HG03159 (cell line): ENCODE measurements at regions not wholly inside any gene's neighbourhood (a gene's known extent, or its start where the extent isn't known, plus 50 kb on each side); places are given as distances from the start of the nearest gene placed in this dataset.
"Not testable (repeated sequence)": the region's sequence is repeated elsewhere in the genome, so short reads cannot be mapped to it uniquely, and the experiment has no call there.

Source experiments
- ATAC-seq: cut with Tn5 transposase; IDR thresholded peaks from one replicate; pipeline ENCODE4 v1.9.1; 2021; ENCODE audit warnings: mild to moderate bottlenecking, moderate library complexity; ENCODE audit not compliant: unreplicated experiment

DNA sequence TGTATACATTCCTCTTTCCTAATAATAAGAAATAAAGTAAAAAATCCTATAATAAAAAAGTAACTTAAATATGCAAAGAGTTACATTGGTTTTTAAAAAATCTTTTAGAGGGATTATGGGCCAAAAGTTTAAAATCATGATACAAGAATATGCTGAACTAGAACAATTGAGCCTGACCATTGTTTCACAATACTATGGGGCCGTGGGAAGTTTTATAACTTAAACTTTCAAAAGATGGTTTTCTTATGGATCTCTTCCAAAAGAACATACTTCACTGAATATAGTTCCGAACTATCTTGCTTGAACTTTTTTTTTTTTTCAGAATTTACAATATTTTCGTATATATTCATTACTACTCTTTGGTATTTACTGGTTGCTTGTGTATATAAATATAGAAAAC is 97.6 kb downstream of the NFKBIZ start:
- no peak for ATAC-seq

DNA sequence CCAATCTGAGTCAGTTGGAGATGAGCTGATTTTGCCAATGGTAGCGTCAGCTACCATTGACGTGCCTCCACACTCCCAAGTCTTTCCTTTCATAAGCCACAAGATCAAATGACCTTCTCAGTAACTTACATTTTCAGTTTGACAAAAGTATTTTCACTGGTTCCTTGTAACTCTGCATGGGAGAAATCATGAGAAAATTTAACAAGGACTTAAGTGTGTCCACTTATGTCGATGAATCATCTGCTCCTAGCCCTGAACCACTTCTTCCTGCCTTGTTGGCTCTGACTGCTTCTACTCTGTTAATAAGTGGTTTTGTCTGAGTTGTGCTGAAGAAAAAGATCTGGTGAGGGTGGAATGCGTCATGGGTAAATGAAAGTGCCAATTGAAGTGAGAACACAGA is 101.2 kb downstream of the NFKBIZ start:
- peak; percentile 78 for ATAC-seq

DNA sequence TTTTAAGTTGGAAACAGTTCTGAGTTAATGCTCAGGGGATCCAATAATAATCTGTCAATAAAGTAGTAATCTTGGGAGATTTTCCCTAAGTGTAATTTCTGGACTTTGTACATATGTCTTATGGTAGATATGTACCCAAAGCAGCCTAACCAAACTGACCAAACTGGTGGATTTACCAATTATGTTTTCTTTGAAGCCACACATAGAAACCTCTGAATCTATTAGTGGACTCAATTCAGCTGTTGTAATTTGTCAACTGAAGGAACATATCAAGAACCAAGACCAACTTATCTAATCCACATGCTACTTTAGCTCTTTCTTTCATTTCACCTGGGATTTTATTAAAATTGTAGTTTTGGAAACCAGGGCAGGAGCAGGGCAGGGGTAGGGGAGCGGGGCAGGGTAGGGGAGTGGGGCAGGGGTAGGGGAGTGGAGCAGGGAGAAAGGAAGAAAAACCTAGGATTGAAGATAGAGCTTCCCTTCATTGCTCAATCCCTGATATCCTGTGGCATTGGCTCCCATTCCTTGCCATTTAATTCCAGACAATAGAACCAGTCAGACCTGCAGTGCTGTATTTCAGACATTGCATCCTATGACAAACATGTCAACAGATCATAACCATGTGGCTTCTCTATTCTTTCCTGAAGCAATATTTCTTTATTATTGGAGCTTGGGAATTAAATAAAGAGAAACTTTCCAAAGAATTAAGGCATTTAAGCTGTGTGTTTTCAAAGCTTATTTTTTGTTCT is 101.8 kb downstream of the NFKBIZ start:
- peak; percentile 24 for ATAC-seq

DNA sequence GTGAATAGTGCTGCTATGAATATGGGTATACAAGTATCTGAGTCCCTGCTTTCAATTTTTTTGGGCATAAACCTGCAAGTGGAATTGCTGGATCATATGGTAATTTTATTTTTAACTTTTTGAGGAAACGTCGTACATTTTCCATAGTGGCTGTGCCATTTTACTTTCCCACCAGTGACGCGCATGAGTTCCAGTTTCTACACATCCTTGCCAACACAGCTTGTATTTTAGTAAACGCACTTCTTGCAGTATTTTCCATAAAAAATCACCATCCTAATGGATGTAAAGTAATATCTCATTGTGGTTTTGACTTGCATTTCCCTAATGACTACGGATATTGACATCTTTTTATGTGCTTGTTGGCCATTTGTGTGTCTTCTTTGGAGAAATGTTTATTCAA is 105.0 kb downstream of the NFKBIZ start:
- ATAC-seq = no peak

DNA sequence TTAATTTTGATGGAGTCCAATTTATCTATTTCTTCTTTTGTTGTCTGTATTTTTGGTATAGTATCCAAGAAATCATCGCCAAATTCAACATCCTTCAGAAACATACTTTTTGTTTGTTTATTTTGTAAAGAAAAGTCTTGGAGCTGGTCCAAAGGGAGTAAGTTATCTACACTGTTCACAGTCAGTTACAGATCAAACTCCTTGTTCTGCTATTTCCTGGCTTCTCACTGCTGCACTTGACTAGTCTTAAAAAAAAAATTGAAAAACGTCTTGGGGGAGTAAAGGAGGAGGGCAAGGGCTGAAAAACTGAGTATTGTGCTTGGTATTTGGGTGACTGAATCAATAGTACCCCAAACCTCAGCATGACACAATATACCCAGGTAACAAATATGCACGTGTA is 105.6 kb downstream of the NFKBIZ start:
- no peak for ATAC-seq

DNA sequence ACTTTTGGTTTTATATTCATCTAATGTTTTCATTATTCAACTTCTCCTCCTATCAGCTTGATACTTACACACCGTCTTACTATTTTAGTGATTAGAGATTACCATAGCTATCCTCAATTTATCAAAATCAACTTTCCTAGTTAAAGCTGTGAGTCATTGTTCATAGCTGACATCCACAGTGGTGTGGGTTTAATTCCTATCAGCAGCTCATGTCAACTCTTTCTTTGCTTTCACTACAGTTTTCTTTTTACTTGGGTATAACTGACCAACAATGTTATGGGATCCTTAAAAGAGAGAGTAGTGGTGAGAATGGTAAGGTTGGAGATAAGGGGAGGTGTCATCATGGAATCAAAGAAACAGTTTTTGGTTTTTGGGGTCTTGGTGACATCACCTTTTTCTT is 112.7 kb downstream of the NFKBIZ start:
- ATAC-seq = no peak

DNA sequence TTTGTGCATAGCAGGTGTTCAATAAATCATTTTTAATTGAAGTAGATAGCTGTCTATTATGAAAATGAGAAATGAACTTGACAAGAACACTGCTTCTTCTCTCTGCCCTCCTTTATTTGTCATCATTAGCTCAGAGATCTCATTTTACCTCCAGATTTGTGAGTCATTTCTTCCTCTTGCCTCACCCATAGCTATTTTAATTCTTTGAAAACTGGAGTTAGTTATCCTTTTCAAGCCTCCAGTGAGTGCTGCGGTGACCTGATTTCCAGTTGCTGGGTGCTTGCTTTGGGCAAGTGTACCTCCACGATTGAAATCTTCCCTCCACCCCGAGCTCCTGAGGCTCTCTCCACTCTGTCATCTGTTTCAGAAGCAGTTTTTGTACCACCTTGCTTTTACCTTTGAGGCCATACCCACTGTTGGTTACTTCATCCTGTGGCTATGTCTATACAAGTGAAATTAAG is 114.6 kb downstream of the NFKBIZ start:
- ATAC-seq = no peak

DNA sequence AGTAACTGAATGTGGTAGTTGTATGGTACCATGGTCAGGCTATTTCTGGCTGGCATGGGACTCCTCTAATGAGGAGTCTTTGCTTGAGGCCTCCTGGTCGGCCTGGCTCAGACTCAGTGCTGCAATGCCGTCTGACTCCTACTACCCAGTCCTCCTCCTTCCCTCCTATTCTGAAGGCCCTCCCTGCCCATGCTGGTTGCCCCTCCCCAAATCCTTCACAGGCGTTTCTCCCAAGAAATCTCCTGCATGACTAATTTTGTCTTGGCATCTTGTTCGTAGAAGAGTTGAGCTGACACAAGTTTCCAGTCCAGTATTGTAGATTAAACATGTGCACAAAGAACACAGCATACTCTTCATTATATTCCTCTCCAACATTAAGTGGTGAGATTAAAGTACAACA is 115.5 kb downstream of the NFKBIZ start:
- no peak for ATAC-seq

DNA sequence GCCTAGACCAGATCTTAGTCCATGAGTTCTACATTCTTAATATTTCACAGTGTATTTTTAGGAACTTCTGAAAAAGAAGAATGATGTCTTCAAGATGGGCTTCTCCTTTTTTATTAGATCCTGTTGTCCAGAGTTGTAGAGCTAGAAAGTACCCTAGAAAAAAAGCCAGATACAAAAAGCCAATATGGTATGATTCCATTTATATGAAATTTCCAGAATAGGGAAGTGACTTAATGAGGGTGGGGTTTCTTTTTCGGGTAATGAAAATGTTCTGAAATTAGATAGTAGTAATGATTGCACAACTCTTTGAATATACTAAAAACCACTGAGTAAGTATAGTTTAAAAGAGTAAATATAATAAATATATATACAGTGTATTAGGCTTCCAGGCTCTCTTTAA is 116.9 kb downstream of the NFKBIZ start:
- no peak for ATAC-seq

DNA sequence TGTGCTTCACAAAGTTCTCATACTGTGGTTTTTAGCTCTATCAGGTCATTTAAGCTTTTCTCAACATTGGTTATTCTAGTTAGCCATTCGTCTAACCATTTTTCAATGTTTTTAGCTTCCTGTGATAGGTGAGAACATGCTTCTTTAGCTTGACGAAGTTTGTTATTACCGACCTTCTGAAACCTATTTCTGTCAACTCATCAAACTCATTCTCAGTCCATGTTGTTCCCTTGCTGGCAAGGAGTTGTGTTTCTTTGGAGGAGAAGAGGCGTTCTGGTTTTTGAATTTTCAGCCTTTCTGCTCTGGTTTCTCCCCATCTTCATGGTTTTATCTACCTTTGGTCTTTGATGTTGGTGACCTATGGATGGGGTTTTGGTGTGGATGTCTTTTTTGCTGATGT is 120.9 kb downstream of the NFKBIZ start:
- ATAC-seq = no peak

DNA sequence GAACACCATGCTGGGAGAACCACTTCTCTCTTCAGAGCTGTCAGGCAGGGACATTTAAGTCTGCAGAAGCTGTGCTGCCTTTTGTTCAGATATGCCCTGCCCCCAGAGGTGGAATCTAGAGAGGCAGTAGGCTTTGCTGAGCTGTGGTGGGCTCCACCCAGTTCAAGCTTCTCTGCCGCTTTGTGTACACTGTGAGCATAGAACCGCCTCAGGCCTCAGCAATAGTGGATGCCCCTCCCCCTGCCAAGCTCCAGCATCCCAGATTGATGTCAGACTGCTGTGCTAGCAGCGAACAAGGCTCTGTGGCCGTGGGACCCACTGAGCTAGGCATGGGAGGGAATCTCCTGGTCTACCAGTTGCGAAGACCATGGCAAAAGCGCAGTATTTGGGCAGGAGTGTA is 121.6 kb downstream of the NFKBIZ start:
- ATAC-seq = no peak

DNA sequence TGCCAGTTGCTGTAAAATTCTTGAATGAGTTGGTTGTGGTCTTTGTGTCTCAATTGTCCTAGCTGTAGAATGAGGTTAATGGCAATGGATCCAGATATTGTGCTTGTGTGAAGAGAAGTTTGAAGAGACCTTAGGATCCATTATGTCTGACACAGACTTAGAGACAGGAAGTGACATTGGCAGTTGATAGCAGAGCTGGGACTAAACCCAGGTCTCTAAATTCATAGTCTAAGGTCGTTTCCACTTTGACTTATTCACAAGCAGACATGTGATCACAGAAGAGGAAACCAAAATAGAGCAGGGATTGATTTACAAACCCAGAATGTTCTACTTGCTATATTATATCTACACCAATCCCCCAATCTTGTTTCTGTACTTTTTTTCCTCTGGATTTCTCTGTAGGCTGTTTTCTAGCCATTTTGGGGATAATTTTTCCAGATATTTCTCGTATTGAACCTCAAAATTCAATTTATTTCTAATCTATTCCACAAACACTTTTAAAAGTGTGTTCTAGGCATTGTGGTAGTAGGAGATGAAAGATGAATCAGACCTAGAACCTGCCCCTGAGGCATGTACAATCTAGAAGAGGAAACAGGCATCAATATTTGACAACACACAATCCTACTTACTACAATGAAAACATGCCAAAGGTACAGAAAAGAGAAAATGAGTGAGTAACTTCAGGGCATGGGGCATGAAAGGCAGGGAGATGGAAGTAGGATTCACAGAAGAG is 123.3 kb downstream of the NFKBIZ start:
- ATAC-seq = no peak

DNA sequence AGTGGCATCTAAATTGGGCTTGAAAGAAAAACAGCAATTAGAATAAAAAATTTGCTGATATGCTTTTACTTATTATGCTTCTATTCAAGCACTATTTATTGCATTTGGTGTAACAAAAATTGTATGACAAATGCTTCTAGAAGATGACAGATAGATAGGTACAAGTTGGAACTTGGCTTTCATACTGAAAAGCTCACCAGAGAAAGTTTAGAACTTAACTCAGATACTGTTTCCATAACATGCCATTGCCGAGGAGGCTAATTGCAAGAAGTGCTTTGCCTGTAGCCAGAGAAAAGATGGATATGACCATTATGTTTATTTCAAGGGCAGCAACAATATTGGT is 123.8 kb downstream of the NFKBIZ start:
- ATAC-seq = no peak

DNA sequence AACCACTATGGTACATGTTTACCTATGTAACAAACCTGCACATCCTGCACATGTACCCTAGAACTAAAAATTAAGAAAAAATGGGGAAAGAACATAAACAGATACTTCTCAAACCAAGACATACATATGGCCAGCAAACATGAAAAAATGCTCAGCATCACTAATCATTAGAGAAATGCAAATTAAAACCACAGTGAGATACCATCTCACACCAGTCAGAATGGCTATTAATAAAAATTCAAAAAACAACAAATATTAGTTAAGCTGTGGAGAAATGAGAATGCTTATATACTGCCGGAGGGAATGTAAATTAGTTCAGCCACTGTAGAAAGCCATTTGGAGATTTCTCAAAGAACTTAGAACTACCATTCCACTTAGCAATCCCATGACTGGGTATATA is 126.1 kb downstream of the NFKBIZ start:
- ATAC-seq = not testable (repeated sequence)

DNA sequence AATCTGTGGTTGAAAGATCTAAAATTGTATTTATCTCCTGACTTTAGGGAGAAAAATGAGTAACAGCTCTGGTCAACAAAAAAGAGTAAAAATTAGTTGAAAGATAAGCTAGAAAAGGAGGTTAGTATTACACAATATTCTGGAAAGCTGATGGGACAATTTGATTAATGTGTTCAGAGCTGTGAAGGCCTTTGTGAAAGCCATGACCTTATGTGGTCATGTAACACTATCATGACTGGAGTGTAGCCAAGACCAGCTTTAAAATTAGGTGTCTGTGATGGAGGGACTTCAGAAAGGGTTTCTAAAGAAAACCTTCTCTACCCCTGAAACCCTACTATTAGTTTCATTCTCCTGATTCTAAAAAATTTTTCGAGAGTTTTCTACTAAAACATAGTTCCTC is 127.2 kb downstream of the NFKBIZ start:
- ATAC-seq = peak; percentile 90

DNA sequence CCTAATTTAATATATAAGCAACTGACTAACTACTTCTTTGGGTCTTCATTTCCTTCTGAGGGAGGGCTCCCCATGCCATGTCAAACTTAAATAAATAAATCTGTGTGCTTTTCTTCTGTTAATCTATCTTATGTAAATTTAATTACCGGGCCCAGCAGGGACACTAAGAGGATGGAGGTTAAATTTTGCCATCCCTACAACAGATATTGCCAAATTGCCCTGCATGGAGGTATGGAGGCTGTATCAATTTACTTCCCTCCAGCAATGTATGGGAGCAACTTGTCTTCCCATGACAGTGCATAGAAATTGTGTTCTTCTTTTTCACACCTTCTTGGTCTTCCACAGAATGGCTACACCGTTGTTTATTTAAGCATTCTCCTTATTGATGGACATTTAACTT is 129.0 kb downstream of the NFKBIZ start:
- no peak for ATAC-seq

DNA sequence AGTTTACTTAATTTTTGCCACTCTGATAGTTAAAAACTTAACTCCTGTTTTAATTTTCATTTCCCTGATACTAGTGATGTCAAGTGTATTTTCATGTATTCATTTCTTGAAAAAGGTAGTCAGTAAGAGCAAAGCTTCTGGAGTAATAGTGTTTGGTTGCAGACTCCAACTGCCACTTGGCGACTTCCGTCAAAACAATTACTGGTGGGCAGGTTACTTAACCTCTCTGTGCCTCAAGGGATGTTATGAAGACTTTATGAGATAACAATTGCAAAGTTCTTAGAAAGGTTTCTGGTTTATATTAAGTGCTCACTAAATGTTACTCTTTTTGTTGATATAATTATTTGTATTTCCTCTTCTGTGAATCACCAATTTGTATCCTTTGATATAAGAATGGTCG is 129.7 kb downstream of the NFKBIZ start:
- ATAC-seq = no peak

DNA sequence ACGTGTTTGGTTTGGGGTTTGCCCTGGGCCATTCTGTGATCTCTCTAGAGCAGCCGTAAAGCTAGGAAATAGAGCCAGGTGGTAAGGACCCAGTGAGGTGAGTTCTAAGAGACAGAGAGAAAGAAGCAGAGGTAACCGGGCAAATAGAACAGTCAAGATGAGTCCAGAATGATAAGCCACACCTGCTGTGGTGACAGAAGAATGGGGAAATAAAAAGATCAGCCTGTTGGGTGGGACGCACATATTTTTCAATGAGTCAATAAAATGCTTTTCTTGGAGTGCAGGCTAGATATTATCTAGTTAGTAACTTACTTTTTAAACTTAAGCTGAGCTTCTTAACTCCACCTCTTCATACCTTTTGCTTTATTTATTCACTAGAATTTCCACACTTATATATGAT is 135.0 kb downstream of the NFKBIZ start:
- ATAC-seq = no peak

DNA sequence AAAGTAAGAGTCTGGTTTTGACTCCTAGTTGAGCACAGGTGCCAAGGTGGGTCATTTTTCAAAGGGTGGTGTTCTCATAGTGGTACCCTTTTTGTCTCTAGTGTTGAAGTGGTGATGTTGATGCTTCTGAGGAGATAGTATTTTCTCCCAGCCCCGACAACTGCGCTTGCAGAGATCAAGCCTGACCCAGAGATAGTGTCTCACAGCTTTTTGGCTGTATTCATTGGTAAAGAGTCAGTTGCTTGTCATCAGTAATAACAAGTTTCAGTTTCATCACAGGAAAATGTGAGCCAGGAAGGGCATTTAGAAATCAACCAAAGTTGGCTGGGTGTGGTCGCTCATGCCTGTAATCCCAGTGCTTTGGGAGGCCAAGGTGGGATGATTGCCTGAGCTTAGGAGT is 139.3 kb downstream of the NFKBIZ start:
- peak; percentile 21 for ATAC-seq

DNA sequence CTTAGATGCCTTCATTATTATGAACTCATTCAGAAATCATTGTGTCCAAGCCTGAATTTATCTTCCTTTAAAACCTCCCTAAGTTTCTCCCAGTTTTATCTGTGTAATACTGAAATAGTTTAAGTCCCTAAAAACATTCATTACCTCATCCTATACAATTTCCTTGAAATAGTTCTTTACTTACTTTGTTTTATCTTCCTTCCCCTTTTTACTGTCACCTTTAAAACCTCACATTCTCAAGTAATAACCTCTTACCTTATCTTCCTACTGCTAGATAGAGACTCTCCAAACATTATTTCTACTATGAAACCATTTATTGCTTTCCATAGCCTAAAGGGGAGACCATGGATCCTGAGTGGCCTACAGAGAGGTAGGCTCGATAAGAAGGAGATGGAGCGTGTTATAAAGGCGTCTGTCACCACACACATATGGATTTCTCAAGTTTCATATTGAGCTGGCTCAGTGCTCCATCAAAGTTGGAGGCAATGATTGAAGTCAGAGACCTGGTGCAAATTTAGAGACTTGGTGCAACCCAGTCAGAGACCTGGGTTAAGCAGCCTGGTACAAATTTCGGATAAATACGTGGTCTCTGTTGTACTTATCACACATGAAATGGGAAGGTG is 140.4 kb downstream of the NFKBIZ start:
- no peak for ATAC-seq

DNA sequence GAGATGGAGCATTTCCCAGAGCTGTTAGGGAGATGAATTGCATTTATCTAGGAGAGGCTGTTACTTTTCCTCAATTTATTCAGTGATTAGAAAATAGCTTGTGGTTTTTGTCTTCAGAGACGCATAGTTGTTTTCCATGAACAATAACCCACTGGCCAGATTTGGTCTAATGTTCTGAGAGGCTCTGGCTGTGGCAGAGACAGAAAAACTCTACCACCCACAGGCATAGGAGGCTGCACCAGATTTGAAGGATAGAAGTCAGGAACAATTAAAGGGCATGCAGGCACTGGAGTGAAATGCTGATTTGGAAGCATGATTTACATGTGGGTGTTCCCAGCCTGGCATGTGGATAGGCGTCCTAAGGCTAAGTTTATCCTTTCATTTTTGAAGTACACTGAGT is 143.5 kb downstream of the NFKBIZ start:
- ATAC-seq = no peak

DNA sequence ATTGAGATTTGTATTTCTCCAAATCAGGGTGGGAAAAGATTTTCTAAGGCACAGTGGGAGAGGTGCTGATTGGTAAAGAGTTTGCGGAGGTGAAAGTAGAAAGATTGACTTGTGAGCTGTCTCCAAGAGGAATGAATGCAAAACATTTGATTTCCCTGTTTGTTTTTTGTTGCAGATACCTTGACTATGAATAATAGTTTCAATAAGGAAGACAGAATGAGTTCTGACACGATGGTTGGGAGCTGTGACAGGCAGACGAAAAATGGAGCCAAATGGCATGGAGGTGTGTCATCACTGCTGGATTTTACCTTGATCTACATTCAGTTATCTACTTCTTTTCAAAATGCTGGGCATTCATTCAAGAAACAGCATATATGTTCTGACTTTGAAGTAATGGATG is 145.1 kb downstream of the NFKBIZ start:
- no peak for ATAC-seq
